ENCODE measurements at regions not wholly inside any gene's neighbourhood (a gene's known extent, or its start where the extent isn't known, plus 50 kb on each side); places are given as distances from the start of the nearest gene placed in this dataset.

- DNase-seq = no peak
- intact Hi-C loops (cut with DNase I) = no loop called here
These were observed 63.7 kb upstream of the PSMD7 start for GRCh38 chr16:74232806-74233465.

- intact Hi-C loops (cut with DNase I) = no loop called here
- no peak for DNase-seq
These were observed 66.5 kb upstream of the PSMD7 start for GRCh38 chr16:74230126-74230525.

DNA sequence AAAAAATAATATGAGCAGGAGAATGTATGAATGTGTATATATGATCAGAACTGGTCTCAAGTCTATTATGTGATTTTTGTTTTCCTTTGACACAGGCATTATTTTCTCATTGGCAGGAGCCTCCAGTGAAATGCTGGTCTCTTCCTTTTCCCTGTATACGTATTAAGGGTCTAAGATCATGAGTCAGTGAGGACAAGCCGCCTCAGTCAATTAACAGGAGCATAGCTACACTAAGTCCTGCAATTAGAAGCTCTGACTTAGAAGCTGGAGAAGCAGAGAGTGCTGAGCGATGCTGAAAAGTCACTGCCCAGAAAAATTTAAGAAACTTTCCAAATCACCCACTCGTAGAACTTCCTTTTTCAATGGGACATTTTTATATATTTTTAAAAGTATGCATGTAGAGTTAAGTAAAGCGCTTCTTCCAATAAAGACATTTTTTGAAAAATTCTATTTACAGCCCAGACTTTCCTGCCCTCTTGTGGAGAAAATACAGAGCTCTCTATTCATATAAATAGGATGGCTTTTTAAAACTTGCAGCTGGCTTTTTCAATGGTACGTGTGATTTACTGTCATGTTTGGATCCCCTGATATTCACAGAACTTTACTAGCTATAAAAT lies 70.2 kb upstream of the PSMD7 start:
- intact Hi-C loops (cut with DNase I) = loop anchor here (10.0 kb wide), 1 partner anchor 162 kb away; no protein-coding TSS in a partner anchor
- DNase-seq = no peak

GRCh38 chr16:74224828-74225612 lies 71.6 kb upstream of the PSMD7 start:
- DNase-seq = no peak
- intact Hi-C loops (cut with DNase I) = loop anchor here (10.0 kb wide), 1 partner anchor 160 kb away; no protein-coding TSS in a partner anchor

DNA sequence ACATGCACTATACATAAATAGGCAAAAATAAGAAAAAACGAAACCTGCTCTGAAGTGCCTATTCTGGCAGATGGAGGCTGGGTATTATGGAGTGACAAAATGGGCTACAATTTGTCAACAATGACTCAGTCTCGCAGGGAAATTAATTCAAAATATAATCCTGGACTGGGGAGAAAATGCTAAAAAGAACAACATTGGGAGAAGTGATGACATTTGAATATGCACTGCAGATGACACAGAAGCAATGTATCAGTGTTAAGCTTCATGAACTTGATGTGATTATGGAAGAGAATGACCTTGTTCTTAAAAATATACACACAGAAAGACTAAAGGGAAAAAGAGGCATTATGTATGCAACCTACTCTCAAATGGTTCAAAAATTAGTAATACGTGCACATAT lies 74.8 kb upstream of the PSMD7 start:
- intact Hi-C loops (cut with DNase I) = loop anchor here (10.0 kb wide), 1 partner anchor 157 kb away; no protein-coding TSS in a partner anchor
- no peak for DNase-seq

DNA sequence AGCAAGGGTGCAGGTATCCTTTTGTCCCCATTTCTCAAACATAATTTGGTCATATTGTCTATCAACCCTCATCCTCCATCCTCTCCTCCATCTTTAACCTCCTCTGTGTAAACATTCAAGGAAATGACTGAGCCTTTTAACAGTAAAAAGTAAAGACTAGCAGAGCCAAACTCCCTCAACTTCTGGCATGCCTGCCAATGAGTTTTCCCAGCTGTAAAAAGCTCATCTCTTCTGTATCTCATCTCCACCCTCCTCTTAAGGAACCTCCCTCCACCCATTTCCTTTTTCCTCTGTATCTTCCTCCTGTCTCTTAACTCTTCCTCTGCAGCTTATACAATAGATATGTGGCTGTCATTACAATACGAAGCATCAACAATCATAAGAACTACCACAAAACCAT lies 76.9 kb upstream of the PSMD7 start:
- intact Hi-C loops (cut with DNase I) = loop anchor here (10.0 kb wide), 1 partner anchor 155 kb away; no protein-coding TSS in a partner anchor
- no peak for DNase-seq

DNA sequence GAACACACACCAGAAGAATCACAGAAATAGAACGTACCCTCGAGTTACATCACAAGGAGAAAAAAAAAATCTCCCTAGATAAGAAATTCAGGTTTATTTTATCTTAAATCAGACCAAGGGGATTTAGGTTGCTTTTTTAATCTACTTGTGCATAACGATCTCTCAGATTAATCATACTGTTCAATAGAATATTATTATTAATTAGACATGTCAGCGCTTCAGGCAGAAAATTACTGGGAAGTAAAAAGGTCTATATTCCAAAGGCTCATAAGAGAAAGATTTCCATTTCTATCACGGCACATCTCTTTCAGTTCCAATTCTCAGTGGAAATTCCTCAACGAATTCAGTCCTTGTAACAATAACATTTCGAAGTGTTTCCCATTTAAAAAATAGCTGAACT lies 77.7 kb upstream of the PSMD7 start:
- intact Hi-C loops (cut with DNase I) = no loop called here
- DNase-seq = no peak

DNA sequence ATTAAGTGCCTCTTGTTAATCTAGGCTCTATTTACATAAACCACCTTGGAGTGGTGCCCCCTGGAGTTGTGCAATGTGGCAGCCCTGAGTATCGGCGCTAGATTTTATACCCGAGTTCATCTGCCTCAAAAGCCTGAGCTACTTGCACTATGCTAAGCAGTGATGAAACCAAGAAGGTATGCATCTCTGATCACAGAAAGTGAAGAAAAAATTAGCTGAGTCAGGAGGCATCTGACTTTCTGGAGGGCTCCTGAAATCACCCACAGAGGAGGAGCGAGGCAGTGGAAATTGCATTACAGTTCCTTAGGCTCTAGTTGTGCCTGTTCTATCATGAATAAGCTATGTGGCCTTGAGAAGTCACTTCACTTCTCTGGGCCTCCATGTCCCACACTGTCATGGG lies 80.3 kb upstream of the PSMD7 start:
- no peak for DNase-seq
- intact Hi-C loops (cut with DNase I) = no loop called here

- intact Hi-C loops (cut with DNase I) = no loop called here
- DNase-seq = no peak
These were observed 81.4 kb upstream of the PSMD7 start for GRCh38 chr16:74215249-74215648.

- intact Hi-C loops (cut with DNase I) = no loop called here
- DNase-seq = no peak
These were observed 83.2 kb upstream of the PSMD7 start for GRCh38 chr16:74213372-74213771.

- intact Hi-C loops (cut with DNase I) = no loop called here
- no peak for DNase-seq
These were observed 86.4 kb upstream of the PSMD7 start for GRCh38 chr16:74210245-74210644.

DNA sequence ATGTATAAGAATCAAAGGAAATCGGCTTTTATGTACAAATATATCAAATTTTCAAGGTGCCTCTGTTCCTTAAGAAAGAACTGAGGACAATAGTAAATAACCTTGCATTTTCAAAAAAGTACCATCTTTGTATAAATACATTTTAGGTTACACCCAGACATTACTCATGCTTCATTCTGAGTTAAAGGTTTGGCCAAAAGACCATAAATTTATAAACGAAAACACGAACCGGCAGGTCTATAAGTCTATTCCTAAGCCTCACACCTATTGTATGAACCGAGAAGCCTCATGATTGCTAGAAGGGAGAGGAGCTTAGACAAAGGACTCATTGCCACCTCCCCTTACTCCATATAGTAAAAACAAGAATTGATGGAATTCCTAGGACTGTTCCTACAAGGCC lies 94.6 kb upstream of the PSMD7 start:
- no peak for DNase-seq
- intact Hi-C loops (cut with DNase I) = no loop called here

GRCh38 chr16:74201576-74201975 lies 95.0 kb upstream of the PSMD7 start:
- no peak for DNase-seq
- intact Hi-C loops (cut with DNase I) = no loop called here

DNA sequence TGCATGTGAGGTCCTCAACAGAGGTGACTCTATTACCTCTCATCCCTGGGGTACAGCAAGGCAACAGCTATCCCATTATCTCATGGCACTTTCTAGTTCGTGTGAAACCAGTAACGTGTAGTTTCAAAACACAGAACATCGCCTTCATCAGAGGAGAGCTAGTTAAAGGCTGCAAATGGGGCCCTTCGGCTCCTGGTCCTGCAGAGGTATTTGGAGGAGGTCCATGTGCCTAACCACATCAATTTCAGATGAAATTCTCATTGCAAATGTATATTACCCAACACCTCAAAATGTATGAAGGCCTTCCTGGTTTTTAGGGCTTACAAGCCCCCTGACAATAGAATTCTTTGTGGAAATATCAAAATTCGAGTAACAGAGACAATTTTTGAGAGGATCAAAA lies 95.7 kb upstream of the PSMD7 start:
- DNase-seq = no peak
- intact Hi-C loops (cut with DNase I) = no loop called here

DNA sequence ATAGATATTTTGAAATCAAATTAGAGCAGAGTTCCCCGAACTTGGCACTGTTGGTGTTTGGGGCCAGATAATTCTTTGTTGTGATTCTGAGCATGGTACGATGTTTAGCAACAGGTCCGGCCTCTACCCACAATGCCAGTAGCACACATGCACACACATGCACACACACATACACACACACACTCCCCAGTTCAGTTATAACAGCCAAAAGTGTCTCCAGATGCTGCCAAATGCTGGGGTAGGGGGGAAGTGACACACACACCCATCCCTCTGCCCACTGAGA lies 96.8 kb upstream of the PSMD7 start:
- intact Hi-C loops (cut with DNase I) = no loop called here

DNA sequence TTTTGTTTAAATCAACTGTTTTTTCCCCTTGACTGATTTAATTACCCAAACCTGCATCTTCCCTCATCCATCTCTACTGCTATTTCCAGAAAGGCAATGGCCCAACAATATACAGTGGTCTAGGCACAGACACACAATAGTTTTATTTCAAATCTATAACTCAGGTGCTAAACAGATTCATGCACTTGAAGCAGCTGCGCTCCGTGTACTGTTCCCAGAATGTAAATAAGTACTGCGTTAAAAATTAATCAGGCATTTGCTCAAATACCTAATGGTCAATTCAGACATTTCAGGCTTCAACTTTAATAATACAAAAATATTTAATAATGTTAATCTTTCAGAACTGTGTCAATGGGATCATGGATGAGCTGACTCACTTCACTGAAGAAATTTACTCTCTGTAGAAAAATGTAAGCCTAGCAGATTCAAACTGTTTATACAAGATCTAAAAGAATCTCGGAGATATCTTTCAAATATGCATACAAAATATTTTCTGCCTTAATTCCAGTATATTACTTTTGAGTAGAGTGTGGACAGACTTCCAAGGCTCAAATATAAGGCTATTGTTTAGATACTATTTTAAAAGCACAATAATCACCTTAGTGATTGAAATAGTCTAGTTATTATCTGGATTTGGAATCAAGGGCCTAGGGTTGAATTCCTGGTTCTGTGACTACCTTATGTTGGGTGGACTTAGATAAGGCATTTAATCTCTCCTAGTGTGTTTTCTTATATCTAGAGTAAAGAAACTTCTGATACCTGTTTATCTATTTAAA lies 97.4 kb upstream of the PSMD7 start:
- DNase-seq = no peak
- intact Hi-C loops (cut with DNase I) = no loop called here

More for the DNA sequence above, 96.8 kb upstream of the PSMD7 start:
- no peak for DNase-seq

GRCh38 chr16:74192281-74192797 lies 104.3 kb upstream of the PSMD7 start:
- intact Hi-C loops (cut with DNase I) = no loop called here
- no peak for DNase-seq

DNA sequence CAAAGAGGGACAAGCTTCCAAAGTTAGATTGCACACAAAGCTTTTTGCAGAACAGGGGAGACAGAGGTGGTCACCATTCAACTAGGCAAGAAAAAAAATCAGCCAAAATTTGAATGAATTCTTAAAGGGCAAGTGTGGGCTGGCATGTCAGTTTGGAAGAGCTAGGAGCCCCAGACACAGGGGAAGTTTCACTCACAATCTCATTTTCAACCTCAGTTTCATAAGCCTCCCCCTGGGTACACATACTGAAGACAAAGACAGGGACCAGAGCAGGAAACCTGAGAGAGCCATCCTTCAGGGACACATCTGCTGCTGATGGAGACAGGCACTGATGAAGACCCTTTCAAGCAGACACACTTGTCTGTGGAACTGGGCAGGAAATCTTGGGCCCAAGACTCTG lies 106.3 kb upstream of the PSMD7 start:
- intact Hi-C loops (cut with DNase I) = no loop called here
- no peak for DNase-seq

GRCh38 chr16:74188856-74189255 lies 107.8 kb upstream of the PSMD7 start:
- no peak for DNase-seq
- intact Hi-C loops (cut with DNase I) = no loop called here

- intact Hi-C loops (cut with DNase I) = no loop called here
- no peak for DNase-seq
These were observed 110.0 kb upstream of the PSMD7 start for GRCh38 chr16:74186561-74186971.

DNA sequence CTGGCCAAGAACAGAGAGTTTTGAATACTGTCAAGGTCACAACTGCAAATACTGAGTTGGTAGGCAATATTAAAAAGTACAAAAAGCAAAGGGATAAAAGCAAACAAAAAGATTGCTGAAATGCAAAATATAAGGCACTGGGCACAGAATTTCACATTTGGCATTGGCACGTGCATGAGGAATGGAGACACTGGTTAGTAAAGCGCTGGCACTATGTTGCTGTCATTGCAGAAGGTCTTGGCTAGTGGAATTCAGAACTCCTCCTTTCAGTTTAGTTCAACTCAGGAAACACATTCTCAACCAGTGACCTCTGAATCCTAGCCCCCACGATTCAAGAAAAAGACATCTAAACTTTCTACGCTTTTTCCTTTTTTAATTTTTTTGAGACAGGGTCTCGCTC lies 111.8 kb upstream of the PSMD7 start:
- no peak for DNase-seq

More for the DNA sequence above, 111.8 kb upstream of the PSMD7 start:
- intact Hi-C loops (cut with DNase I) = no loop called here
